ENCODE measurements at regions not wholly inside any gene's neighbourhood (a gene's known extent, or its start where the extent isn't known, plus 50 kb on each side); places are given as distances from the start of the nearest gene placed in this dataset.

DNA sequence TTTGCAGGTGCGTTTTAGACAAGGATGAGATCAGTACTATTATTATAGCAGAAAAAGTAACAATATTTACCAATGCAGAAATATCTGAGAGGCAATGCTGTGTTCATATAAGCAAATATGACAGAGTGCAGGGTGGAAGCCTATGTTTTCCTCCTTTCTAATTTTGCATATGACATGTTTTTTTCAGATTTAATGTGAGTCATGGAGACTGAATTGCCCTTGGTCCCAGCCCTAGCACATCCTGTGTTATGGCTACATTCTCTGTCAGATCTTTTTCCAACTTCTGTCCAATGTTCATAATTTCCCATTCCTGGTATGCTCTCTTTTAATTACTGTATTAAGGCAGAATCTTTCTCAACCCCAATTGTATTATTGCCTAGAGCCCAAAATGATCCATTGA is 165.6 kb downstream of the SLC7A11 start:
- no peaks in the 10 kb centered on the region for H3K27me3 ChIP-seq (ENCODE audit: insufficient read depth)
- H3K27ac ChIP-seq (ENCODE audit: low read depth), result no peak overlapping the region
- no peak overlapping the region for H3K4me2 ChIP-seq
- H3K4me1 ChIP-seq (ENCODE audit: insufficient read depth), result no peaks in the 10 kb centered on the region
- H3K9me2 ChIP-seq (ENCODE audit: insufficient read depth), result no peaks in the 10 kb centered on the region
- H3K4me1 Mint-ChIP-seq, result peaks cover under 1% of the 10 kb centered on the region; the same call in 1 of the 3 replicates
- H3F3A ChIP-seq (replicated peaks; ENCODE audit: low read depth), result no peaks in the 10 kb centered on the region
- TF ChIP-seq ZNF114 (CRISPR knock-in tag; IDR thresholded peaks at IDR 0.05) (no peak), POLR2AphosphoS5 (IDR thresholded peaks at IDR 0.05; ENCODE audit: low read depth) (no peak), STAT1 (IDR thresholded peaks at IDR 0.05; ENCODE audit: unreplicated experiment) (no peak), JUNB (IDR thresholded peaks at IDR 0.05; ENCODE audit: unreplicated experiment) (no peak), CREB1 (CRISPR knock-in tag; IDR thresholded peaks at IDR 0.05; ENCODE audit: low read depth) (no peak), NANOG (IDR thresholded peaks at IDR 0.05; ENCODE audit: borderline replicate concordance) (no peak)
- TF ChIP-seq, protein P1, sequence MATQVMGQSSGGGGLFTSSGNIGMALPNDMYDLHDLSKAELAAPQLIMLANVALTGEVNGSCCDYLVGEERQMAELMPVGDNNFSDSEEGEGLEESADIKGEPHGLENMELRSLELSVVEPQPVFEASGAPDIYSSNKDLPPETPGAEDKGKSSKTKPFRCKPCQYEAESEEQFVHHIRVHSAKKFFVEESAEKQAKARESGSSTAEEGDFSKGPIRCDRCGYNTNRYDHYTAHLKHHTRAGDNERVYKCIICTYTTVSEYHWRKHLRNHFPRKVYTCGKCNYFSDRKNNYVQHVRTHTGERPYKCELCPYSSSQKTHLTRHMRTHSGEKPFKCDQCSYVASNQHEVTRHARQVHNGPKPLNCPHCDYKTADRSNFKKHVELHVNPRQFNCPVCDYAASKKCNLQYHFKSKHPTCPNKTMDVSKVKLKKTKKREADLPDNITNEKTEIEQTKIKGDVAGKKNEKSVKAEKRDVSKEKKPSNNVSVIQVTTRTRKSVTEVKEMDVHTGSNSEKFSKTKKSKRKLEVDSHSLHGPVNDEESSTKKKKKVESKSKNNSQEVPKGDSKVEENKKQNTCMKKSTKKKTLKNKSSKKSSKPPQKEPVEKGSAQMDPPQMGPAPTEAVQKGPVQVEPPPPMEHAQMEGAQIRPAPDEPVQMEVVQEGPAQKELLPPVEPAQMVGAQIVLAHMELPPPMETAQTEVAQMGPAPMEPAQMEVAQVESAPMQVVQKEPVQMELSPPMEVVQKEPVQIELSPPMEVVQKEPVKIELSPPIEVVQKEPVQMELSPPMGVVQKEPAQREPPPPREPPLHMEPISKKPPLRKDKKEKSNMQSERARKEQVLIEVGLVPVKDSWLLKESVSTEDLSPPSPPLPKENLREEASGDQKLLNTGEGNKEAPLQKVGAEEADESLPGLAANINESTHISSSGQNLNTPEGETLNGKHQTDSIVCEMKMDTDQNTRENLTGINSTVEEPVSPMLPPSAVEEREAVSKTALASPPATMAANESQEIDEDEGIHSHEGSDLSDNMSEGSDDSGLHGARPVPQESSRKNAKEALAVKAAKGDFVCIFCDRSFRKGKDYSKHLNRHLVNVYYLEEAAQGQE (IDR thresholded peaks at IDR 0.05; ENCODE audit: unreplicated experiment), result no peak
- TF ChIP-seq, protein P2, sequence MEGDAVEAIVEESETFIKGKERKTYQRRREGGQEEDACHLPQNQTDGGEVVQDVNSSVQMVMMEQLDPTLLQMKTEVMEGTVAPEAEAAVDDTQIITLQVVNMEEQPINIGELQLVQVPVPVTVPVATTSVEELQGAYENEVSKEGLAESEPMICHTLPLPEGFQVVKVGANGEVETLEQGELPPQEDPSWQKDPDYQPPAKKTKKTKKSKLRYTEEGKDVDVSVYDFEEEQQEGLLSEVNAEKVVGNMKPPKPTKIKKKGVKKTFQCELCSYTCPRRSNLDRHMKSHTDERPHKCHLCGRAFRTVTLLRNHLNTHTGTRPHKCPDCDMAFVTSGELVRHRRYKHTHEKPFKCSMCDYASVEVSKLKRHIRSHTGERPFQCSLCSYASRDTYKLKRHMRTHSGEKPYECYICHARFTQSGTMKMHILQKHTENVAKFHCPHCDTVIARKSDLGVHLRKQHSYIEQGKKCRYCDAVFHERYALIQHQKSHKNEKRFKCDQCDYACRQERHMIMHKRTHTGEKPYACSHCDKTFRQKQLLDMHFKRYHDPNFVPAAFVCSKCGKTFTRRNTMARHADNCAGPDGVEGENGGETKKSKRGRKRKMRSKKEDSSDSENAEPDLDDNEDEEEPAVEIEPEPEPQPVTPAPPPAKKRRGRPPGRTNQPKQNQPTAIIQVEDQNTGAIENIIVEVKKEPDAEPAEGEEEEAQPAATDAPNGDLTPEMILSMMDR (conservative IDR thresholded peaks at IDR 0.05; ENCODE audit: low read depth in 2 of 2), result no peak
- no peaks in the 10 kb centered on the region for H3K79me2 ChIP-seq (replicated peaks; ENCODE audit: insufficient read depth)
- no peaks in the 10 kb centered on the region for H3K36me3 Mint-ChIP-seq (ENCODE audit: low read depth)
- no peak overlapping the region for H2AFZ ChIP-seq
- H3K27me3 Mint-ChIP-seq (ENCODE audit: insufficient read depth, low read depth, poor library complexity), result no peaks in the 10 kb centered on the region
- no peak overlapping the region for H3K4me3 ChIP-seq
- no peaks in the 10 kb centered on the region for H3K9me3 Mint-ChIP-seq
- H3K4me3 Mint-ChIP-seq, result no peak overlapping the region
- DNase-seq (ENCODE audit: low spot score) (no peak), ATAC-seq (no peak)
- no peak overlapping the region; the same call in 1 of the 2 replicates for H3K27ac Mint-ChIP-seq
- H3K36me3 ChIP-seq (ENCODE audit: insufficient read depth), result no peaks in the 10 kb centered on the region
- no peaks in the 10 kb centered on the region for H4K20me1 ChIP-seq (replicated peaks; ENCODE audit: insufficient read depth)

GRCh38 chr4:138070816-138071215 is 171.3 kb downstream of the SLC7A11 start:
- ATAC-seq (no peak), DNase-seq (ENCODE audit: low spot score) (no peak)
- Mint-ChIP-seq H3K4me3 (no peak overlapping the region), H3K27me3 (ENCODE audit: insufficient read depth, low read depth, poor library complexity) (no peaks in the 10 kb centered on the region), H3K9me3 (peaks cover 5% of the 10 kb centered on the region; the same call in 1 of the 3 replicates), H3K36me3 (ENCODE audit: low read depth) (no peaks in the 10 kb centered on the region), H3K4me1 (no peaks in the 10 kb centered on the region), H3K27ac (no peak overlapping the region)
- Histone ChIP-seq H3K79me2 (replicated peaks; ENCODE audit: insufficient read depth) (no peaks in the 10 kb centered on the region), H3K27ac (ENCODE audit: low read depth) (no peak overlapping the region), H3K4me2 (no peak overlapping the region), H3K4me1 (ENCODE audit: insufficient read depth) (no peaks in the 10 kb centered on the region), H3K9me2 (ENCODE audit: insufficient read depth) (no peaks in the 10 kb centered on the region), H3K36me3 (ENCODE audit: insufficient read depth) (no peaks in the 10 kb centered on the region), H3F3A (replicated peaks; ENCODE audit: low read depth) (no peaks in the 10 kb centered on the region), H4K20me1 (replicated peaks; ENCODE audit: insufficient read depth) (no peaks in the 10 kb centered on the region), H2AFZ (no peak overlapping the region), H3K27me3 (ENCODE audit: insufficient read depth) (no peaks in the 10 kb centered on the region), H3K4me3 (no peak overlapping the region)
- TF ChIP-seq, protein P2 (conservative IDR thresholded peaks at IDR 0.05; ENCODE audit: low read depth in 2 of 2), result no peak
- no peak for TF ChIP-seq ZNF331 (CRISPR knock-in tag; IDR thresholded peaks at IDR 0.05; ENCODE audit: low read depth)
- TF ChIP-seq, protein P1 (IDR thresholded peaks at IDR 0.05; ENCODE audit: unreplicated experiment), result no peak
- TF ChIP-seq CREB1 (CRISPR knock-in tag; IDR thresholded peaks at IDR 0.05; ENCODE audit: low read depth), result no peak
- TF ChIP-seq STAT1 (IDR thresholded peaks at IDR 0.05; ENCODE audit: unreplicated experiment), result no peak
- no peak for TF ChIP-seq JUNB (IDR thresholded peaks at IDR 0.05; ENCODE audit: unreplicated experiment)
- TF ChIP-seq, protein P3, sequence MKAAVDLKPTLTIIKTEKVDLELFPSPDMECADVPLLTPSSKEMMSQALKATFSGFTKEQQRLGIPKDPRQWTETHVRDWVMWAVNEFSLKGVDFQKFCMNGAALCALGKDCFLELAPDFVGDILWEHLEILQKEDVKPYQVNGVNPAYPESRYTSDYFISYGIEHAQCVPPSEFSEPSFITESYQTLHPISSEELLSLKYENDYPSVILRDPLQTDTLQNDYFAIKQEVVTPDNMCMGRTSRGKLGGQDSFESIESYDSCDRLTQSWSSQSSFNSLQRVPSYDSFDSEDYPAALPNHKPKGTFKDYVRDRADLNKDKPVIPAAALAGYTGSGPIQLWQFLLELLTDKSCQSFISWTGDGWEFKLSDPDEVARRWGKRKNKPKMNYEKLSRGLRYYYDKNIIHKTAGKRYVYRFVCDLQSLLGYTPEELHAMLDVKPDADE (IDR thresholded peaks at IDR 0.05), result no peak
- no peak for TF ChIP-seq NANOG (IDR thresholded peaks at IDR 0.05; ENCODE audit: borderline replicate concordance)
- TF ChIP-seq POLR2AphosphoS5 (IDR thresholded peaks at IDR 0.05; ENCODE audit: low read depth), result no peak
- no peak for TF ChIP-seq EZH2 (IDR thresholded peaks at IDR 0.05; ENCODE audit: low read depth, unreplicated experiment)
- no peak for TF ChIP-seq ZNF114 (CRISPR knock-in tag; IDR thresholded peaks at IDR 0.05)
